Stimulated activated CD4-positive, alpha-beta T cell treated with anti-CD3 and anti-CD28 coated beads, Interleukin-2, amount 100 ng/mL, for 48 hours (primary cell): ENCODE measurements at regions not wholly inside any gene's neighbourhood (a gene's known extent, or its start where the extent isn't known, plus 50 kb on each side); places are given as distances from the start of the nearest gene placed in this dataset.

Source experiments
- DNase-seq, 2 donors: peaks; one replicate each; pipeline ENCODE4 v3.0.0-alpha.2; 2020

DNA sequence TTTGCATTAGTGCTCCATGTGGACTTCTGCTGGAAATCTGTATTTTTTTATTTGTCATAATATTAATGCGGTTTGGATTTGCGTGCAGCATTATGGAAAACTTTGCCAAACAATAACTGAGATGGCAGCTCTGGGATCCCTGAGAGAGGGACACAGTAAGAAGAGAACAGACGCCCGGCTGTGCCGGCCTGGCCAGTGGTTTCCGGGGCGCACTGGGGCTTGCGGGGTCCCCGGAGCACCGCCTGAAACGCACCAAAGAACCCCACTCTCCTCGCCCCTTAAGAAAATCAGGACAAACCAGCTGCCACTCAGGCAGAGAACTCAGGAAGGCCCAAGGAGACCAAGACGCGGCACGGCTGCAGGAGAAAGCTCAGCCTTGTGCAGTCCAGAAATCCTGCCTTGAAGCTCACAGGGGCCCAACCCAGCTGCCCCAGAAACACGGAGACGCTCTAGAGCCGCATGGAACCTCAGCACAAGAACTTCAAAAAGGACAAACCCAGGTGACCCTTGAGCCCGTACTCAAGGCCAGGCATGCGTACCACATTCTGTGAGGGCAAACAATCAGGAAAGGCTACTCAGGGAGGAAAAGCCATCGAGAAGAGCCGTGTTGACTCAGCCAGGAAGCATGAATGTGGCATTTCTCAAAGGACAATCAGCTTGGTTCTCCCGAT is 226.5 kb upstream of the CDYL start:
- DNase-seq = no peak

GRCh38 chr6:4545893-4546292 is 230.3 kb upstream of the CDYL start:
- DNase-seq = no peak

DNA sequence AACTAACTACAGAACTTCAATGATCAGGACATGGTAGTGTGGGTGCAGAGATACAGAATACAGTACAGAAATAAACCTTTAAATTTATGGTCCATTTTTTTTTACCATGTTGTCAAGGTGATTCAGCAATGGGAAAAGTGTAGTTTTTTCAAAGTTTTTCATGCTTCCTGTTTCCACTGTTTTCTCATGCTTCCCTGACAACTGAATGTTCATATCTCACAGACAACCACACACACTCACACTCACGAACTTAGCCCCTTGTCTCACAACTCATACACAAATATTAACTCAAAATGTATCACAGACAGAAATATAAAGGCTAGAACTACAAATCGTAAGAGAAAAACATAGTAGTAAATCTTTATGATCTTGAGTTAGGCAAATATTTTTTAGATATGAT is 232.6 kb upstream of the CDYL start:
- no peak for DNase-seq

GRCh38 chr6:4533576-4533975 is 242.6 kb upstream of the CDYL start:
- DNase-seq = no peak

- DNase-seq = no peak
Measured at GRCh38 chr6:4531406-4531805, 244.8 kb upstream of the CDYL start.

GRCh38 chr6:4522453-4522852 is 253.8 kb upstream of the CDYL start:
- DNase-seq = no peak

- no peak for DNase-seq
Measured at GRCh38 chr6:4521070-4521469, 255.1 kb upstream of the CDYL start.

- no peak for DNase-seq
Measured at GRCh38 chr6:4518506-4518905, 257.7 kb upstream of the CDYL start.

DNA sequence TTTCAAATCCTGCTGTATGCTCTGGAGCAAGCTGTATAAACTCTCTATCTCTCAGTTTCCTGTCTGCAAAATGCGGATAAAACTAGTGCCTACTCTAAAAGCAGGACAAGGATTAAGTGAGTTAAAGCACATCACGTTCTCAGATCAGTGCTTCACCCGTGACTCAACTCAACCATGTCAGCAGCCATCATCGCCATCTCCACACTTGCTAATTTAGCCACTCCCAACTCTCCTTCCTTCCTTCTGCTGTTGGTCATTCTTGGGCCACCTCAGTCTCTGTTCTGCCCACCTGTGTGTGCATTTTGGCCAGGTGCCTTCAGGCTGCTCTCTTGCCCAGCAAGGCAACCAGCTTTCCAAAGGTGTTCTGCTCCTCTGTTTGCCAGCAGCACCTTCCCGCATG is 260.0 kb upstream of the CDYL start:
- DNase-seq = no peak

GRCh38 chr6:4513561-4513960 is 262.6 kb upstream of the CDYL start:
- no peak for DNase-seq

- no peak for DNase-seq
Measured at GRCh38 chr6:4512051-4512471, 264.1 kb upstream of the CDYL start.

DNA sequence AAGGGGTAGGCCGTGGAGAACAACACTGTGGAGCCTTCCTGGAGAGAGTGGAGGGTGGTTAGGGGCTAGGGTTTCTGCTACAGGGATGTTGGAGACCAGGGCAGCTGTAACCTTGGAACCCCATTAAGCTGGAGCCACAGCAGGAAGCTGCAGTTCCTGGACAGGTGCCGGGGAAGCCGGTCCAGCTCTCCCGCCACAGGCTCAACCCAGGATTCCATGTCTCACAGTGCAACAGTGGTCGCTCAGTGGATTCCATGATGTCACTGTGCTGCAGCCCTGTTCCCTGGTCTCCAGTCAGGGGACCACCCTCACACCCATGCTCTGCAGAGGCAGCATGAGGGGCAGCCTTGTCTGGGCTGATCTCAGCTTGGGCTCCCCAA is 264.6 kb upstream of the CDYL start:
- DNase-seq = no peak

- no peak for DNase-seq
Measured at GRCh38 chr6:4510906-4511640, 265.1 kb upstream of the CDYL start.

DNA sequence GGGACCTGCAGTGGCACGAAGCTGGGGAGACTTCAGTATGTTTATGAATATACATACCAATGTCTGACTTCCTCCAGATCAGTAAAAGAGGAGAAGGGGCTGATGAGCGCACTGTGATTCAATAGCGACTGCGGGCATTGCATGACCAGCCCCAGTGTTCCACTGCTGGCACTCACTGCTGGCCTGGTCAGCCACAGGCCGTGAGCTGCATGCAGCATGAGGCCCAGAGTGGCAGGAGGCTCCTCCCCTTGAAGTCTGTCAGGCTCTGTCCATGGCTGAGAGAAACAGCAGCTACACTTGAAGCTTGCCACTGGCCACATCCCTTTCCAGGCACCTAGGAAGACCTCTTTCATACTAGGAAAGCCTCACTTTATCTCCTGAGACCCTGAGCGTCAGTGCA is 265.9 kb upstream of the CDYL start:
- DNase-seq = no peak

DNA sequence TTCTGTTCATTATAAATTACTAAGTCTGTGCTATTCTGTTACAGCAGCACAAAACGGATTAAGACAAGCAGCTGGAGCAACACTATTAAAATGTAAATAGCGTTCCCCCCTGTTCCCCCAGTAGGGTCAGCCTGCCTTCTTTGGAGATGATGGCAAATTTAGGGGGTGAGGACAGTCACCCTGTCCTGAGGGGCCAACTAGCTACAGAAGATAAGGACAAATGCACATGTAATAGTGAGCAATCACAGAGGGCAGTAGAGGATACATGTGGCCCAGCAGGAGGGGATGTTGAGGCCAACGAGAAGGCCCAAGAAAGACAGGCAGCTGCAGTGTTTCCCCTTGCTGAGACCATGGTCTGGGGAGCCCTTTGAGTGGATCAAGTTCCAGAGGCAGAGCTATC is 266.7 kb upstream of the CDYL start:
- DNase-seq = no peak

DNA sequence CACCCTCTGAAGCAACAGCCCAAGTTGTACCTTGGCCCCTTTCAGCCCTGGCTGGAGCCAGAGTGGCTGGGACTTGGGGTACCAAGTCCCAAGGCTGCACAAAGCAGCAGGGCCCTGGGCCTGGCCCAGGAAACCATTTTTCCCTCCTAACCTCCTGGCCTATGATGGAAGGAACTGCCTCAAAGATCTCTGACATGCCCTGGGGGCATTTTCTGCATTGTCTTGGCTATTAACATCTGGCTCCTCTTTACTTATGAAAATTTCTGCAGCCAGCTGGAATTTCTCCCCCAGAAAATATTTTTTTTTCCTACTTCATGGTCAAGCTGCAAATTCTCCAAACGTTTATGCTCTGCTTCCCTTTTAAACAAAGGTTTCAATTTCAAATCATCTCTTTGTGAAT is 269.4 kb upstream of the CDYL start:
- DNase-seq = no peak

GRCh38 chr6:4506223-4506622 is 270.0 kb upstream of the CDYL start:
- DNase-seq = no peak

DNA sequence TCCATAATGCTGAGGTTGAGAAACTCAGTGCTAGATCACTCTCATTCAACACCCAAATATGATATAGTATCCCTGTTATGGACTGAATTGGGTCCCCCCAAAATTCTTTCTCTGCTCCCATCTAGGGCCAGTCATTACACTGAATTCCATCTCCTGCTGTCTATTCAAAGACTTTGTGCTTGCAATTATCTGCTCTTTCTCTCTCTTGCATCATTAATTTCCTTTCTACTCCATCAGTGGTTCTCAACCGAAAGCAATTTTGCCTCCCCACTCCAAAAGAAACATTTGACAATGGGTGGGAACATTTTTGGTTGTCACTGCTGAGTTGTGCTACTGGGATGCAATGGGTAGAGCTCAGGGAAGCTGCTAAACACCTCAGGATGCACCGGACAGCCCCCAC is 271.5 kb upstream of the CDYL start:
- no peak for DNase-seq

GRCh38 chr6:4503700-4504099 is 272.5 kb upstream of the CDYL start:
- no peak for DNase-seq

DNA sequence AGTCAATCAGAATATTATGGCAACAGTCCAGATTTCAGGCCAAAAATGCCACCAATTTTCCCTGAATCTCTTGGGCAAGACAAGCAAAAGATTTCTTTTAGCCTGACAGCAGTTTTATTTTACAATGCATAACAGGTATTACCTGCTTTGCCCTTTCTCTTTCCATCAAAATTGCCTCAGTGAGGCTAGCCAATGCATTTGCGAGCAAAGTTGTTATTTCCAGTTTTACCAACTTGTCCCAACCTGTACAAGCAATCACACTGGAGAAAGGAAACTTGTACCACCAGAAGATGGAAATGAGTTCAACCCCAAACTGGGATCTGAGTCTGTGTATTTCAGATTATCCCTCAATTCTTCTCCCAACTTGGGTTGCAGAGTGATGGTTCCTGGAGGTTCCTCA is 279.9 kb upstream of the CDYL start:
- no peak for DNase-seq

GRCh38 chr6:4491501-4492260 is 284.5 kb upstream of the CDYL start:
- no peak for DNase-seq

DNA sequence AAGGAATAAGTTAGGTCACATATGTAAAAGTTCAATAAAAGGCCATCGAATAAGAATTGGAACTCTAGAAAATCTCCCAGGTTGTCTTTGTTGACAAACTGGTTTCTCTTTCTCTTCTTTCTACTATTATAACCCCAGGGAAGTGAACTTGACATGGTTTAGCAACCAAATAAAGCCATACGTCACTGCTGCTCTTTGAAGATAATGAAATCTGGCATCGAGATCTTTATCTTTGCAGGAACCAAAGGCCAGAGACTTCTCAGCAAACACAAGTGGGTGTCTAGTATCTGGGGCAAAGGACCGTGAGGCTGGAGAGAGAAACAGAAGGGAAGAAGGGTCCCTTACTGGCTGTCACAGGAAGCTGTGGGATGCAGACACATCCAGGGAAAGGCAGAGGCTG is 286.7 kb upstream of the CDYL start:
- no peak for DNase-seq

DNA sequence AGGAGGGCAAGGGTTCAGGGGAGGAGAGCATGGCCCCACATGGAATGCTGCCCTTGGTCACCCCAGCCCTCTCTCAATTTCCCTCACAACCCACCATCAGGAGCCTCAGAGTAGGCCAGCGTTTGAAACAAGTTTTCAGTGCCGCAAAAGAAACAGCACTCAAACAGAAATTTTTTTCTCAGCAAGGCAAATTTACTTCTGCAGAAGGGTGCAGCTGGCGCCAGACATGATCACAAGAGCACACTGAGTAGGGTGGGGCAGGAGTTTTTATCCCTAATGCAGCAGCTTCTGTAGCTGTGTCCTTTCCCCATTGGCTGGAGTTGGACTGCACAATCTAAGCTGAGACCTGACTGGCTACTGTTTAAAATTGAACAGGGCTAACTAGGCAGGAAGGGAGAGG is 287.8 kb upstream of the CDYL start:
- DNase-seq = no peak

- no peak for DNase-seq
Measured at GRCh38 chr6:4487538-4487937, 288.7 kb upstream of the CDYL start.
